GM23338 (cell line): ENCODE measurements at regions not wholly inside any gene's neighbourhood (a gene's known extent, or its start where the extent isn't known, plus 50 kb on each side); places are given as distances from the start of the nearest gene placed in this dataset.
A peak's percentile ranks its signal among the peaks of the same experiment; 100 is the strongest.

ENCODE experiments used
- ATAC-seq: fragments of 200-7000 bp; cut with Tn5 transposase; 3 replicates; pipeline ENCODE4 v1.9.1; 2020
- DNase-seq: peaks from one replicate; pipeline ENCODE4 v3.0.0-alpha.2; 2015; ENCODE audit warnings: low spot score
- H2AFZ ChIP-seq: fragments of 200-600 bp; sonication (generic); 2 replicates; pipeline ENCODE4 v1.8.0; 2016; ENCODE audit warnings: antibody characterized with exemption, mild to moderate bottlenecking, moderate library complexity
- H3F3A ChIP-seq: fragments of 200-600 bp; sonication (generic); replicated peaks from 2 replicates; pipeline ENCODE4 v1.8.0; 2017; ENCODE audit warnings: antibody characterized with exemption, mixed run types, low read depth
- H3K27ac ChIP-seq: fragments of 200-600 bp; sonication (generic); 2 replicates; pipeline ENCODE4 v1.6.1; 2016; ENCODE audit warnings: low read depth
- H3K27me3 ChIP-seq: fragments of 200-600 bp; sonication (generic); 2 replicates; pipeline ENCODE4 v1.8.0; 2016; ENCODE audit warnings: mild to moderate bottlenecking, mixed run types, moderate library complexity; ENCODE audit not compliant: insufficient read depth
- H3K36me3 ChIP-seq: fragments of 200-600 bp; sonication (generic); 2 replicates; pipeline ENCODE4 v1.8.0; 2016; ENCODE audit warnings: mild to moderate bottlenecking; ENCODE audit not compliant: insufficient read depth
- H3K4me1 ChIP-seq: fragments of 200-600 bp; sonication (generic); 2 replicates; pipeline ENCODE4 v1.8.0; 2016; ENCODE audit warnings: mild to moderate bottlenecking, moderate library complexity; ENCODE audit not compliant: insufficient read depth
- H3K4me2 ChIP-seq: fragments of 200-600 bp; sonication (generic); 2 replicates; pipeline ENCODE4 v1.7.1; 2017; ENCODE audit warnings: mixed run types
- H3K4me3 ChIP-seq: fragments of 200-600 bp; sonication (generic); 2 replicates; pipeline ENCODE4 v1.6.1; 2016; ENCODE audit warnings: mixed run types
- H3K79me2 ChIP-seq: fragments of 200-600 bp; sonication (generic); replicated peaks from 2 replicates; pipeline ENCODE4 v1.8.0; 2017; ENCODE audit warnings: mild to moderate bottlenecking; ENCODE audit not compliant: insufficient read depth
- H3K9me2 ChIP-seq: fragments of 200-600 bp; sonication (generic); 2 replicates; pipeline ENCODE4 v1.8.0; 2017; ENCODE audit not compliant: insufficient read depth
- H4K20me1 ChIP-seq: fragments of 200-600 bp; sonication (generic); replicated peaks from 2 replicates; pipeline ENCODE4 v1.8.0; 2017; ENCODE audit warnings: mild to moderate bottlenecking; ENCODE audit not compliant: insufficient read depth
- H3K27ac Mint-ChIP-seq: 2 replicates; pipeline ENCODE4 v1.8.0; 2020; ENCODE audit warnings: inconsistent platforms, mild to moderate bottlenecking, moderate library complexity, mixed read lengths
- H3K27me3 Mint-ChIP-seq: 3 replicates; pipeline ENCODE4 v1.8.0; 2022; ENCODE audit warnings: low read depth, mild to moderate bottlenecking, moderate library complexity, mixed read lengths, inconsistent platforms; ENCODE audit not compliant: insufficient read depth, poor library complexity
- H3K36me3 Mint-ChIP-seq: 3 replicates; pipeline ENCODE4 v1.8.0; 2021; ENCODE audit warnings: low read depth, mild to moderate bottlenecking, inconsistent platforms, moderate library complexity, mixed read lengths
- H3K4me1 Mint-ChIP-seq: 3 replicates; pipeline ENCODE4 v1.8.0; 2020; ENCODE audit warnings: mild to moderate bottlenecking, inconsistent platforms, mixed read lengths
- H3K4me3 Mint-ChIP-seq: 3 replicates; pipeline ENCODE4 v1.8.0; 2021; ENCODE audit warnings: moderate library complexity, mild to moderate bottlenecking, inconsistent platforms, mixed read lengths
- H3K9me3 Mint-ChIP-seq: 3 replicates; pipeline ENCODE4 v1.8.0; 2020; ENCODE audit warnings: moderate library complexity, mild to moderate bottlenecking, inconsistent platforms, mixed read lengths
- CREB1 ChIP-seq: fragments of 250-450 bp; sonication (Bioruptor Pico); IDR thresholded peaks from 2 replicates; pipeline ENCODE4 v1.5.0; 2020; ENCODE audit warnings: low read depth, mild to moderate bottlenecking, moderate library complexity
- EZH2 ChIP-seq: fragments of 200-600 bp; sonication (generic); IDR thresholded peaks from one replicate; pipeline ENCODE4 v1.8.0; 2017; ENCODE audit warnings: antibody characterized with exemption, mild to moderate bottlenecking, low read depth; ENCODE audit not compliant: unreplicated experiment
- EZH2phosphoT487 ChIP-seq: fragments of 200-600 bp; sonication (generic); IDR thresholded peaks from one replicate; pipeline ENCODE4 v1.8.1; 2018; ENCODE audit warnings: antibody characterized with exemption; ENCODE audit not compliant: unreplicated experiment
- JUNB ChIP-seq: IDR thresholded peaks from one replicate; pipeline ENCODE4 v1.6.1; 2016; ENCODE audit warnings: antibody characterized with exemption; ENCODE audit not compliant: unreplicated experiment
- NANOG ChIP-seq: IDR thresholded peaks from 2 replicates; pipeline ENCODE4 v1.6.1; 2016; ENCODE audit warnings: antibody characterized with exemption, borderline replicate concordance
- POLR2AphosphoS5 ChIP-seq: IDR thresholded peaks from 2 replicates; pipeline ENCODE4 v1.6.1; 2016; ENCODE audit warnings: antibody characterized with exemption, low read depth
- STAT1 ChIP-seq: IDR thresholded peaks from one replicate; pipeline ENCODE4 v1.6.1; 2016; ENCODE audit warnings: antibody characterized with exemption; ENCODE audit not compliant: unreplicated experiment
- ZNF114 ChIP-seq: fragments of 250-450 bp; sonication (Bioruptor Pico); IDR thresholded peaks from 2 replicates; pipeline ENCODE4 v1.5.0; 2020; ENCODE audit warnings: mild to moderate bottlenecking, moderate library complexity
- ZNF331 ChIP-seq: fragments of 250-450 bp; sonication (Bioruptor Pico); IDR thresholded peaks from 2 replicates; pipeline ENCODE4 v1.5.0; 2020; ENCODE audit warnings: low read depth, mild to moderate bottlenecking, moderate library complexity
- TF ChIP-seq, protein P1 (sequence below): IDR thresholded peaks from one replicate; pipeline ENCODE4 v1.6.1; 2018; ENCODE audit warnings: antibody characterized with exemption; ENCODE audit not compliant: unreplicated experiment
- TF ChIP-seq, protein P2 (sequence below): fragments of 250-450 bp; sonication (Bioruptor Pico); IDR thresholded peaks from 2 replicates; pipeline ENCODE4 v1.5.0; 2020; ENCODE audit warnings: mild to moderate bottlenecking, moderate library complexity
- TF ChIP-seq, protein P3 (sequence below): IDR thresholded peaks from 2 replicates; pipeline ENCODE4 v1.6.1; 2016; ENCODE audit warnings: antibody characterized with exemption
- TF ChIP-seq, protein P4 (sequence below), 2 experiments: fragments of 200-600 bp in 1 of 2; sonication (generic) in 1 of 2; conservative IDR thresholded peaks; 2 replicates each; pipeline versions ENCODE4 v1.5.1 to v1.6.1; 2016 to 2017; ENCODE audit warnings: antibody characterized with exemption in 2 of 2, low read depth in 2 of 2, mild to moderate bottlenecking in 2 of 2, moderate library complexity in 1 of 2

DNA sequence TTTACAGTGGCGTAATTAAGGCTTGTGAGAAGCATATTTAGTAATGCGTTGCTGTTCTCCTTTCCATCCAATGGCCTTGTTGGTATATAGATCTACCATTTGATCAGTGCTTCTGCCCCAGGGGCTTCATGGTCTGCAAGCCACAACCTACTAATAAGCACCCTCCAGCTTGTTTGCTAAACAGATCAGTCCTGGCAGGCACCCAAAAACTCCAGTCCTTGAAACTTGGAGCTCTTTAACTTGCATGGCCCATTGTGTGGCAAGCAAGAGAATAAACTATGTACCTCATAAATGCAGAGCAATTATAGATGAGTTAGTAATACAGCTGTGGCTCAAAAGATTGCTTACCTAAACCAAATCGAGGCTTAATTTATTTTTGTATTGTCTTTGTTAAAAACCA lies 158.5 kb downstream of the FTCDNL1 start:
- H3K4me2 ChIP-seq, result no peak overlapping the region
- Mint-ChIP-seq H3K4me3 (no peak overlapping the region), H3K27ac (no peak overlapping the region), H3K36me3 (no peaks in the 10 kb centered on the region), H3K9me3 (no peaks in the 10 kb centered on the region), H3K27me3 (peaks cover 2% of the 10 kb centered on the region), H3K4me1 (peaks cover 10% of the 10 kb centered on the region; the same call in 2 of the 3 replicates)
- H3K4me1 ChIP-seq, result no peaks in the 10 kb centered on the region
- no peak for TF ChIP-seq STAT1
- TF ChIP-seq, protein P1, sequence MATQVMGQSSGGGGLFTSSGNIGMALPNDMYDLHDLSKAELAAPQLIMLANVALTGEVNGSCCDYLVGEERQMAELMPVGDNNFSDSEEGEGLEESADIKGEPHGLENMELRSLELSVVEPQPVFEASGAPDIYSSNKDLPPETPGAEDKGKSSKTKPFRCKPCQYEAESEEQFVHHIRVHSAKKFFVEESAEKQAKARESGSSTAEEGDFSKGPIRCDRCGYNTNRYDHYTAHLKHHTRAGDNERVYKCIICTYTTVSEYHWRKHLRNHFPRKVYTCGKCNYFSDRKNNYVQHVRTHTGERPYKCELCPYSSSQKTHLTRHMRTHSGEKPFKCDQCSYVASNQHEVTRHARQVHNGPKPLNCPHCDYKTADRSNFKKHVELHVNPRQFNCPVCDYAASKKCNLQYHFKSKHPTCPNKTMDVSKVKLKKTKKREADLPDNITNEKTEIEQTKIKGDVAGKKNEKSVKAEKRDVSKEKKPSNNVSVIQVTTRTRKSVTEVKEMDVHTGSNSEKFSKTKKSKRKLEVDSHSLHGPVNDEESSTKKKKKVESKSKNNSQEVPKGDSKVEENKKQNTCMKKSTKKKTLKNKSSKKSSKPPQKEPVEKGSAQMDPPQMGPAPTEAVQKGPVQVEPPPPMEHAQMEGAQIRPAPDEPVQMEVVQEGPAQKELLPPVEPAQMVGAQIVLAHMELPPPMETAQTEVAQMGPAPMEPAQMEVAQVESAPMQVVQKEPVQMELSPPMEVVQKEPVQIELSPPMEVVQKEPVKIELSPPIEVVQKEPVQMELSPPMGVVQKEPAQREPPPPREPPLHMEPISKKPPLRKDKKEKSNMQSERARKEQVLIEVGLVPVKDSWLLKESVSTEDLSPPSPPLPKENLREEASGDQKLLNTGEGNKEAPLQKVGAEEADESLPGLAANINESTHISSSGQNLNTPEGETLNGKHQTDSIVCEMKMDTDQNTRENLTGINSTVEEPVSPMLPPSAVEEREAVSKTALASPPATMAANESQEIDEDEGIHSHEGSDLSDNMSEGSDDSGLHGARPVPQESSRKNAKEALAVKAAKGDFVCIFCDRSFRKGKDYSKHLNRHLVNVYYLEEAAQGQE, result no peak
- TF ChIP-seq ZNF331, result no peak
- TF ChIP-seq POLR2AphosphoS5, result no peak
- TF ChIP-seq, protein P2, sequence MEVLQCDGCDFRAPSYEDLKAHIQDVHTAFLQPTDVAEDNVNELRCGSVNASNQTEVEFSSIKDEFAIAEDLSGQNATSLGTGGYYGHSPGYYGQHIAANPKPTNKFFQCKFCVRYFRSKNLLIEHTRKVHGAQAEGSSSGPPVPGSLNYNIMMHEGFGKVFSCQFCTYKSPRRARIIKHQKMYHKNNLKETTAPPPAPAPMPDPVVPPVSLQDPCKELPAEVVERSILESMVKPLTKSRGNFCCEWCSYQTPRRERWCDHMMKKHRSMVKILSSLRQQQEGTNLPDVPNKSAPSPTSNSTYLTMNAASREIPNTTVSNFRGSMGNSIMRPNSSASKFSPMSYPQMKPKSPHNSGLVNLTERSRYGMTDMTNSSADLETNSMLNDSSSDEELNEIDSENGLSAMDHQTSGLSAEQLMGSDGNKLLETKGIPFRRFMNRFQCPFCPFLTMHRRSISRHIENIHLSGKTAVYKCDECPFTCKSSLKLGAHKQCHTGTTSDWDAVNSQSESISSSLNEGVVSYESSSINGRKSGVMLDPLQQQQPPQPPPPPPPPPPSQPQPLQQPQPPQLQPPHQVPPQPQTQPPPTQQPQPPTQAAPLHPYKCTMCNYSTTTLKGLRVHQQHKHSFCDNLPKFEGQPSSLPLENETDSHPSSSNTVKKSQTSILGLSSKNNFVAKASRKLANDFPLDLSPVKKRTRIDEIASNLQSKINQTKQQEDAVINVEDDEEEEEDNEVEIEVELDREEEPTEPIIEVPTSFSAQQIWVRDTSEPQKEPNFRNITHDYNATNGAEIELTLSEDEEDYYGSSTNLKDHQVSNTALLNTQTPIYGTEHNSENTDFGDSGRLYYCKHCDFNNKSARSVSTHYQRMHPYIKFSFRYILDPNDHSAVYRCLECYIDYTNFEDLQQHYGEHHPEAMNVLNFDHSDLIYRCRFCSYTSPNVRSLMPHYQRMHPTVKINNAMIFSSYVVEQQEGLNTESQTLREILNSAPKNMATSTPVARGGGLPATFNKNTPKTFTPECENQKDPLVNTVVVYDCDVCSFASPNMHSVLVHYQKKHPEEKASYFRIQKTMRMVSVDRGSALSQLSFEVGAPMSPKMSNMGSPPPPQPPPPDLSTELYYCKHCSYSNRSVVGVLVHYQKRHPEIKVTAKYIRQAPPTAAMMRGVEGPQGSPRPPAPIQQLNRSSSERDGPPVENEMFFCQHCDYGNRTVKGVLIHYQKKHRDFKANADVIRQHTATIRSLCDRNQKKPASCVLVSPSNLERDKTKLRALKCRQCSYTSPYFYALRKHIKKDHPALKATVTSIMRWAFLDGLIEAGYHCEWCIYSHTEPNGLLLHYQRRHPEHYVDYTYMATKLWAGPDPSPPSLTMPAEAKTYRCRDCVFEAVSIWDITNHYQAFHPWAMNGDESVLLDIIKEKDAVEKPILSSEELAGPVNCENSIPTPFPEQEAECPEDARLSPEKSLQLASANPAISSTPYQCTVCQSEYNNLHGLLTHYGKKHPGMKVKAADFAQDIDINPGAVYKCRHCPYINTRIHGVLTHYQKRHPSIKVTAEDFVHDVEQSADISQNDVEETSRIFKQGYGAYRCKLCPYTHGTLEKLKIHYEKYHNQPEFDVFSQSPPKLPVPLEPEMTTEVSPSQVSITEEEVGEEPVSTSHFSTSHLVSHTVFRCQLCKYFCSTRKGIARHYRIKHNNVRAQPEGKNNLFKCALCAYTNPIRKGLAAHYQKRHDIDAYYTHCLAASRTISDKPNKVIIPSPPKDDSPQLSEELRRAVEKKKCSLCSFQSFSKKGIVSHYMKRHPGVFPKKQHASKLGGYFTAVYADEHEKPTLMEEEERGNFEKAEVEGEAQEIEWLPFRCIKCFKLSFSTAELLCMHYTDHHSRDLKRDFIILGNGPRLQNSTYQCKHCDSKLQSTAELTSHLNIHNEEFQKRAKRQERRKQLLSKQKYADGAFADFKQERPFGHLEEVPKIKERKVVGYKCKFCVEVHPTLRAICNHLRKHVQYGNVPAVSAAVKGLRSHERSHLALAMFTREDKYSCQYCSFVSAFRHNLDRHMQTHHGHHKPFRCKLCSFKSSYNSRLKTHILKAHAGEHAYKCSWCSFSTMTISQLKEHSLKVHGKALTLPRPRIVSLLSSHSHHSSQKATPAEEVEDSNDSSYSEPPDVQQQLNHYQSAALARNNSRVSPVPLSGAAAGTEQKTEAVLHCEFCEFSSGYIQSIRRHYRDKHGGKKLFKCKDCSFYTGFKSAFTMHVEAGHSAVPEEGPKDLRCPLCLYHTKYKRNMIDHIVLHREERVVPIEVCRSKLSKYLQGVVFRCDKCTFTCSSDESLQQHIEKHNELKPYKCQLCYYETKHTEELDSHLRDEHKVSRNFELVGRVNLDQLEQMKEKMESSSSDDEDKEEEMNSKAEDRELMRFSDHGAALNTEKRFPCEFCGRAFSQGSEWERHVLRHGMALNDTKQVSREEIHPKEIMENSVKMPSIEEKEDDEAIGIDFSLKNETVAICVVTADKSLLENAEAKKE, result no peak
- TF ChIP-seq JUNB, result no peak
- no peak for TF ChIP-seq EZH2
- no peak for TF ChIP-seq NANOG
- no peak for TF ChIP-seq ZNF114
- TF ChIP-seq CREB1 (CRISPR knock-in tag), result no peak
- TF ChIP-seq, protein P3, sequence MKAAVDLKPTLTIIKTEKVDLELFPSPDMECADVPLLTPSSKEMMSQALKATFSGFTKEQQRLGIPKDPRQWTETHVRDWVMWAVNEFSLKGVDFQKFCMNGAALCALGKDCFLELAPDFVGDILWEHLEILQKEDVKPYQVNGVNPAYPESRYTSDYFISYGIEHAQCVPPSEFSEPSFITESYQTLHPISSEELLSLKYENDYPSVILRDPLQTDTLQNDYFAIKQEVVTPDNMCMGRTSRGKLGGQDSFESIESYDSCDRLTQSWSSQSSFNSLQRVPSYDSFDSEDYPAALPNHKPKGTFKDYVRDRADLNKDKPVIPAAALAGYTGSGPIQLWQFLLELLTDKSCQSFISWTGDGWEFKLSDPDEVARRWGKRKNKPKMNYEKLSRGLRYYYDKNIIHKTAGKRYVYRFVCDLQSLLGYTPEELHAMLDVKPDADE, result no peak
- TF ChIP-seq, protein P4, sequence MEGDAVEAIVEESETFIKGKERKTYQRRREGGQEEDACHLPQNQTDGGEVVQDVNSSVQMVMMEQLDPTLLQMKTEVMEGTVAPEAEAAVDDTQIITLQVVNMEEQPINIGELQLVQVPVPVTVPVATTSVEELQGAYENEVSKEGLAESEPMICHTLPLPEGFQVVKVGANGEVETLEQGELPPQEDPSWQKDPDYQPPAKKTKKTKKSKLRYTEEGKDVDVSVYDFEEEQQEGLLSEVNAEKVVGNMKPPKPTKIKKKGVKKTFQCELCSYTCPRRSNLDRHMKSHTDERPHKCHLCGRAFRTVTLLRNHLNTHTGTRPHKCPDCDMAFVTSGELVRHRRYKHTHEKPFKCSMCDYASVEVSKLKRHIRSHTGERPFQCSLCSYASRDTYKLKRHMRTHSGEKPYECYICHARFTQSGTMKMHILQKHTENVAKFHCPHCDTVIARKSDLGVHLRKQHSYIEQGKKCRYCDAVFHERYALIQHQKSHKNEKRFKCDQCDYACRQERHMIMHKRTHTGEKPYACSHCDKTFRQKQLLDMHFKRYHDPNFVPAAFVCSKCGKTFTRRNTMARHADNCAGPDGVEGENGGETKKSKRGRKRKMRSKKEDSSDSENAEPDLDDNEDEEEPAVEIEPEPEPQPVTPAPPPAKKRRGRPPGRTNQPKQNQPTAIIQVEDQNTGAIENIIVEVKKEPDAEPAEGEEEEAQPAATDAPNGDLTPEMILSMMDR (conservative IDR thresholded peaks at IDR 0.05; ENCODE audit: low read depth in 2 of 2), result no peak
- no peak for TF ChIP-seq EZH2phosphoT487
- no peaks in the 10 kb centered on the region for H3K79me2 ChIP-seq
- ATAC-seq, result no peak
- no peaks in the 10 kb centered on the region for H4K20me1 ChIP-seq
- H2AFZ ChIP-seq, result peak overlapping the region; percentile 85
- DNase-seq, result no peak
- H3K4me3 ChIP-seq, result no peak overlapping the region
- no peaks in the 10 kb centered on the region for H3K27me3 ChIP-seq
- H3K36me3 ChIP-seq, result no peaks in the 10 kb centered on the region
- H3K9me2 ChIP-seq, result no peaks in the 10 kb centered on the region
- no peak overlapping the region for H3K27ac ChIP-seq
- no peaks in the 10 kb centered on the region for H3F3A ChIP-seq
